Spleen (tissue), 11 donors: ENCODE measurements at regions not wholly inside any gene's neighbourhood (a gene's known extent, or its start where the extent isn't known, plus 50 kb on each side); places are given as distances from the start of the nearest gene placed in this dataset.

Experiments
- DNase-seq: peaks from one replicate; pipeline ENCODE4 v3.0.0-alpha.2; 2020
- H3K27ac ChIP-seq, 8 donors: fragments of 200-600 bp; sonication (generic) in 7 of 8; 1 replicate in 4 of 8; 2 replicates in 4 of 8; pipeline versions ENCODE4 v1.5.0 to v1.8.0; 2016 to 2021; ENCODE audit warnings: inconsistent platforms in 4 of 8, mild to moderate bottlenecking in 4 of 8, moderate library complexity in 1 of 8
- H3K27me3 ChIP-seq, 7 donors: fragments of 200-600 bp; sonication (generic) in 6 of 7; replicated peaks in 1 of 7; 1 replicate in 4 of 7; 2 replicates in 3 of 7; pipeline versions ENCODE4 v1.5.0 to v1.8.0; 2016 to 2021; ENCODE audit warnings: inconsistent platforms in 3 of 7, mild to moderate bottlenecking in 1 of 7
- H3K36me3 ChIP-seq, 6 donors: fragments of 200-600 bp; sonication (generic) in 5 of 6; 1 replicate in 4 of 6; 2 replicates in 2 of 6; pipeline versions ENCODE4 v1.5.0 to v1.8.0; 2016 to 2021; ENCODE audit warnings: inconsistent platforms in 2 of 6
- H3K4me1 ChIP-seq, 6 donors: fragments of 200-600 bp; sonication (generic) in 5 of 6; 1 replicate in 3 of 6; 2 replicates in 3 of 6; pipeline versions ENCODE4 v1.5.0 to v1.8.0; 2016 to 2021; ENCODE audit warnings: inconsistent platforms in 3 of 6
- H3K4me3 ChIP-seq, 8 donors: fragments of 200-600 bp; sonication (generic) in 7 of 8; 1 replicate in 4 of 8; 2 replicates in 4 of 8; pipeline versions ENCODE4 v1.5.0 to v1.8.0; 2016 to 2021; ENCODE audit warnings: inconsistent platforms in 4 of 8, mild to moderate bottlenecking in 4 of 8, moderate library complexity in 2 of 8
- H3K9me3 ChIP-seq, 8 donors: fragments of 200-600 bp; sonication (generic) in 7 of 8; 1 replicate in 4 of 8; 2 replicates in 4 of 8; pipeline versions ENCODE4 v1.5.0 to v1.8.0; 2016 to 2021; ENCODE audit warnings: inconsistent platforms in 4 of 8
- CTCF ChIP-seq, 11 experiments: fragments of 200-600 bp in 7 of 11; fragments of 450-650 bp in 4 of 11; sonication (generic) in 4 of 11; IDR thresholded peaks in 8 of 11; conservative IDR thresholded peaks in 3 of 11; 1 replicate in 7 of 11; 2 replicates in 4 of 11; pipeline versions ENCODE4 v1.4.0 to v1.8.0; 2016 to 2021; ENCODE audit warnings: antibody characterized with exemption in 11 of 11, inconsistent platforms in 4 of 11, mild to moderate bottlenecking in 1 of 11
- POLR2A ChIP-seq, 3 donors: fragments of 450-650 bp; IDR thresholded peaks; one replicate each; pipeline ENCODE4 v1.5.1; 2017; ENCODE audit warnings: antibody characterized with exemption in 3 of 3, mild to moderate bottlenecking in 1 of 3
- POLR2AphosphoS5 ChIP-seq, 3 donors: sonication (generic); formaldehyde crosslinking; IDR thresholded peaks; one replicate each; pipeline ENCODE4 v1.5.1; 2017; ENCODE audit warnings: antibody characterized with exemption in 3 of 3
- WGBS, 5 donors: extraction: QIAGEN DNeasy Blood & Tissue Kit in 3 of 5; methylation state at CpG; one replicate each; pipeline versions ENCODE4 v1.1.5 to v1.1.7; 2013 to 2018; 5-methylcytosine and 5-hydroxymethylcytosine counted together
- intact Hi-C: fragments of 100-400 bp; cut with DNase I; formaldehyde crosslinking; loops from one replicate; pipeline ENCODE4 v1.15.0; 2023; ENCODE audit warnings: low total_unique reads
- donor health status: healthy with polysubstance abuse.
- donor health status: DM: no; HTN: no; CAD: no; lungs with moderate emphysema.
- donor health status: DM: no; HTN: no; CAD: no.
- donor health status: Bipolar disorder and iron deficiency.
- donor health status: healthy.
- donor health status: DM: no; HTN: no; CAD: no.
- donor health status: DM: yes; HTN: yes; CAD: no.

- DNase-seq, result no peak
- no peaks in the 10 kb centered on the region for H3K27me3 ChIP-seq
- intact Hi-C loops, result no loop called here
- WGBS, 5 donors, result 64 to 73% (median 72%) methylated on average over 9 of the region's 9 CpGs
- H3K9me3 ChIP-seq, result no peaks in the 10 kb centered on the region
- H3K4me3 ChIP-seq, result no peak overlapping the region
- H3K4me1 ChIP-seq, result no peaks in the 10 kb centered on the region
- H3K36me3 ChIP-seq, result no peaks in the 10 kb centered on the region
- H3K27ac ChIP-seq, result no peak overlapping the region
- TF ChIP-seq POLR2A (IDR thresholded peaks at IDR 0.05) (no peak), CTCF (IDR thresholded peaks at IDR 0.05 in 8 of 11, conservative IDR thresholded peaks at IDR 0.05 in 3 of 11) (no peak), POLR2AphosphoS5 (IDR thresholded peaks at IDR 0.05) (no peak)
These were observed 117.6 kb downstream of the FAT3 start for GRCh38 chr11:92342034-92342720.

GRCh38 chr11:92342886-92343285, 118.3 kb downstream of the FAT3 start:
- Histone ChIP-seq H3K9me3 (no peaks in the 10 kb centered on the region), H3K4me3 (no peak overlapping the region), H3K4me1 (no peaks in the 10 kb centered on the region), H3K27me3 (no peaks in the 10 kb centered on the region), H3K27ac (no peak overlapping the region), H3K36me3 (no peaks in the 10 kb centered on the region)
- TF ChIP-seq POLR2A (IDR thresholded peaks at IDR 0.05), result no peak
- TF ChIP-seq CTCF (IDR thresholded peaks at IDR 0.05 in 8 of 11, conservative IDR thresholded peaks at IDR 0.05 in 3 of 11), result no peak
- no peak for TF ChIP-seq POLR2AphosphoS5 (IDR thresholded peaks at IDR 0.05)
- WGBS, 5 donors, result 83 to 92% (median 90%) methylated on average over 3 of the region's 3 CpGs
- DNase-seq, result no peak
- intact Hi-C loops, result no loop called here

- no peak for DNase-seq
- TF ChIP-seq POLR2A (IDR thresholded peaks at IDR 0.05), result no peak
- no peak for TF ChIP-seq POLR2AphosphoS5 (IDR thresholded peaks at IDR 0.05)
- no peak for TF ChIP-seq CTCF (IDR thresholded peaks at IDR 0.05 in 8 of 11, conservative IDR thresholded peaks at IDR 0.05 in 3 of 11)
- H3K9me3 ChIP-seq, result no peaks in the 10 kb centered on the region
- intact Hi-C loops, result no loop called here
- H3K27me3 ChIP-seq, result no peaks in the 10 kb centered on the region
- H3K27ac ChIP-seq, result no peak overlapping the region
- no peak overlapping the region for H3K4me3 ChIP-seq
- no peaks in the 10 kb centered on the region for H3K36me3 ChIP-seq
- WGBS, 5 donors, result 61 to 87% (median 76%) methylated on average over 4 of the region's 4 CpGs
- no peaks in the 10 kb centered on the region for H3K4me1 ChIP-seq
These were observed 121.6 kb downstream of the FAT3 start for GRCh38 chr11:92346220-92346619.

- TF ChIP-seq CTCF (IDR thresholded peaks at IDR 0.05 in 8 of 11, conservative IDR thresholded peaks at IDR 0.05 in 3 of 11) (no peak), POLR2AphosphoS5 (IDR thresholded peaks at IDR 0.05) (no peak), POLR2A (IDR thresholded peaks at IDR 0.05) (no peak)
- WGBS, 5 donors, result 38 to 77% (median 44%) methylated on average over 1 of the region's 1 CpG
- H3K4me3 ChIP-seq, result no peak overlapping the region
- no peaks in the 10 kb centered on the region for H3K27me3 ChIP-seq
- DNase-seq, result no peak
- no peak overlapping the region for H3K27ac ChIP-seq
- no peaks in the 10 kb centered on the region for H3K4me1 ChIP-seq
- H3K36me3 ChIP-seq, result no peaks in the 10 kb centered on the region
- intact Hi-C loops, result no loop called here
- no peaks in the 10 kb centered on the region for H3K9me3 ChIP-seq
These were observed 122.8 kb downstream of the FAT3 start for GRCh38 chr11:92347454-92347853.
